ENCODE measurements at regions not wholly inside any gene's neighbourhood (a gene's known extent, or its start where the extent isn't known, plus 50 kb on each side); places are given as distances from the start of the nearest gene placed in this dataset.

DNA sequence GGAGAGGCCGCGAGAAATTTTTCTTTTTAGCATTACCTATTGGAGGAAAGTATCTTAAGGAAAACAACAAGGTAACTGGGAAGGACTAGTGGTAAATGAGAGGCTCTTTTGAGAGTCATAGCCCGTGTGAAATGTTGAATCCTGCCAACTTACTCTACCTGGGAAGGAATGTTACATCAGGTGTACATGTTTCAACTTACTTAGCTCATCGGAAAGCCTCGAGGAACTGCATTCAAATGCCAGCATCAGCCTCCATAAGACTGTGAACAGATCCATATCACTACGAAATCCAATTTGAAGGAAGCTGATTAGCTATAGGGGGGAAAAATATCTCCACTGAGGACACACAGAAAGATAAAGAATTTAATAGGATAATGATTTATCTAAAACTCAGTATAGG is 72.3 kb upstream of the PDZRN3 start:
- no peak for TF ChIP-seq CTCF (IDR thresholded peaks at IDR 0.05)

DNA sequence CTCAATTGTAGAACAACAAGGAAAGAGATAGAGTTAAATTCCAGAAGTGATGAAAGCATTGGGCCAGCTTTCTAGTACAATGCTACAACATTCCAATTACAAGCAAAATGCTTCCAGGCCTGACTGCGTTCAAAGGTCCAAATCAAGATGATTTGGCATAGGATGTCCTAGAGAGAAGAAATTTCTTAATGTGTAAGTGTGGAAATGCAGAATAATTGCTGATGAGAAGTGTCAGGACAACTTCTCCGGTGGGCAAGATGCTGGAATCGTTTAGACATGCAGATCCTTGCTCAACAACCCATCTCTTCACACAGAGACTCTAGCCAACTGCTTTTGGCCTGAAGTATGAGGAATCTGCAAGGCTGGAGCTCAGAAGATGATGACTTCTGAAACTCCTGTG is 71.1 kb upstream of the PDZRN3 start:
- intact Hi-C loops (cut with DNase I; ENCODE audit: low total_unique reads), result no loop called here
- no peak for DNase-seq
- H3K4me3 ChIP-seq, result no peak overlapping the region
- H3K9me3 ChIP-seq, result no peaks in the 10 kb centered on the region
- no peak for TF ChIP-seq CTCF (IDR thresholded peaks at IDR 0.05)
- H3K36me3 ChIP-seq, result no peaks in the 10 kb centered on the region
- no peak overlapping the region for H3K27ac ChIP-seq
- no peaks in the 10 kb centered on the region for H3K27me3 ChIP-seq
- H3K4me1 ChIP-seq, result peaks cover 0 to 12% (median 4%) of the 10 kb centered on the region in 4 donors

More for the DNA sequence above, 72.3 kb upstream of the PDZRN3 start:
- no peak overlapping the region for H3K4me3 ChIP-seq
- H3K27me3 ChIP-seq, result no peaks in the 10 kb centered on the region
- peaks cover 0 to 12% (median 4%) of the 10 kb centered on the region in 4 donors for H3K4me1 ChIP-seq
- no peak for DNase-seq
- no peaks in the 10 kb centered on the region for H3K36me3 ChIP-seq
- H3K9me3 ChIP-seq, result no peaks in the 10 kb centered on the region
- no peak overlapping the region for H3K27ac ChIP-seq
- intact Hi-C loops (cut with DNase I; ENCODE audit: low total_unique reads), result no loop called here

- no peak overlapping the region for H3K4me3 ChIP-seq
- no peaks in the 10 kb centered on the region for H3K36me3 ChIP-seq
- no peaks in the 10 kb centered on the region for H3K27me3 ChIP-seq
- no peaks in the 10 kb centered on the region for H3K9me3 ChIP-seq
- DNase-seq, result no peak
- intact Hi-C loops (cut with DNase I; ENCODE audit: low total_unique reads), result no loop called here
- H3K27ac ChIP-seq, result no peak overlapping the region
- no peak for TF ChIP-seq CTCF (IDR thresholded peaks at IDR 0.05)
- peaks cover 0 to 12% (median 4%) of the 10 kb centered on the region in 4 donors for H3K4me1 ChIP-seq
Measured at GRCh38 chr3:73694983-73695757, 70.4 kb upstream of the PDZRN3 start.

GRCh38 chr3:73687106-73688004 is 62.6 kb upstream of the PDZRN3 start:
- intact Hi-C loops (cut with DNase I; ENCODE audit: low total_unique reads), result no loop called here
- H3K36me3 ChIP-seq, result no peaks in the 10 kb centered on the region
- peaks cover 0 to 8% (median 0%) of the 10 kb centered on the region in 4 donors for H3K4me1 ChIP-seq
- no peak for TF ChIP-seq CTCF (IDR thresholded peaks at IDR 0.05)
- H3K27me3 ChIP-seq, result no peaks in the 10 kb centered on the region
- no peak overlapping the region for H3K27ac ChIP-seq
- H3K9me3 ChIP-seq, result no peaks in the 10 kb centered on the region
- no peak overlapping the region for H3K4me3 ChIP-seq
- no peak for DNase-seq

- Histone ChIP-seq H3K4me3 (no peak overlapping the region), H3K4me1 (peaks cover 0 to 28% (median 7%) of the 10 kb centered on the region in 4 donors), H3K36me3 (no peaks in the 10 kb centered on the region), H3K27ac (no peak overlapping the region), H3K9me3 (no peaks in the 10 kb centered on the region), H3K27me3 (no peaks in the 10 kb centered on the region)
- no peak for DNase-seq
- no peak for TF ChIP-seq CTCF (IDR thresholded peaks at IDR 0.05)
- intact Hi-C loops (cut with DNase I; ENCODE audit: low total_unique reads), result no loop called here
Measured at GRCh38 chr3:73685061-73685460, 60.3 kb upstream of the PDZRN3 start.

All from tibial artery (tissue), 4 donors.